ENCODE measurements at regions not wholly inside any gene's neighbourhood (a gene's known extent, or its start where the extent isn't known, plus 50 kb on each side); places are given as distances from the start of the nearest gene placed in this dataset.
A peak's percentile ranks its signal among the peaks of the same experiment; 100 is the strongest.

GRCh38 chr2:63775191-63775590 lies 66.5 kb upstream of the UGP2 start:
- Histone ChIP-seq H3K27ac (no peak overlapping the region), H3K4me3 (no peak overlapping the region), H3K36me3 (no peaks in the 10 kb centered on the region), H3K27me3 (no peaks in the 10 kb centered on the region), H3K9me3 (no peaks in the 10 kb centered on the region), H3K4me1 (no peaks in the 10 kb centered on the region)
- no peak for TF ChIP-seq CTCF (IDR thresholded peaks at IDR 0.05)
- TF ChIP-seq POLR2A (IDR thresholded peaks at IDR 0.05), result no peak
- intact Hi-C loops (cut with DNase I), result no loop called here
- no peak for ATAC-seq
- no peak for DNase-seq
- 86% methylated on average over 1 of the region's 1 CpG for WGBS (ENCODE audit: insufficient coverage, low coverage, low lambda C conversion rate, missing lambda C conversion rate)

GRCh38 chr2:63776382-63776781 lies 65.3 kb upstream of the UGP2 start:
- intact Hi-C loops (cut with DNase I), result no loop called here
- Histone ChIP-seq H3K4me3 (no peak overlapping the region), H3K27ac (no peak overlapping the region), H3K27me3 (no peaks in the 10 kb centered on the region), H3K36me3 (no peaks in the 10 kb centered on the region), H3K9me3 (no peaks in the 10 kb centered on the region), H3K4me1 (no peaks in the 10 kb centered on the region)
- 81% methylated on average over 2 of the region's 2 CpGs for WGBS (ENCODE audit: insufficient coverage, low coverage, low lambda C conversion rate, missing lambda C conversion rate)
- no peak for TF ChIP-seq CTCF (IDR thresholded peaks at IDR 0.05)
- TF ChIP-seq POLR2A (IDR thresholded peaks at IDR 0.05), result no peak
- ATAC-seq (no peak), DNase-seq (no peak)

- no peak overlapping the region for H3K4me3 ChIP-seq
- ATAC-seq, result no peak
- intact Hi-C loops (cut with DNase I), result no loop called here
- no peaks in the 10 kb centered on the region for H3K27me3 ChIP-seq
- TF ChIP-seq POLR2A (IDR thresholded peaks at IDR 0.05) (no peak), CTCF (IDR thresholded peaks at IDR 0.05) (no peak)
- H3K36me3 ChIP-seq, result no peaks in the 10 kb centered on the region
- DNase-seq, result no peak
- no peaks in the 10 kb centered on the region for H3K4me1 ChIP-seq
- no peaks in the 10 kb centered on the region for H3K9me3 ChIP-seq
- H3K27ac ChIP-seq, result no peak overlapping the region
These were observed 63.9 kb upstream of the UGP2 start for GRCh38 chr2:63777816-63778215.

GRCh38 chr2:63778391-63778790 lies 63.3 kb upstream of the UGP2 start:
- no peak for TF ChIP-seq POLR2A (IDR thresholded peaks at IDR 0.05)
- no peak for TF ChIP-seq CTCF (IDR thresholded peaks at IDR 0.05)
- 67% methylated on average over 2 of the region's 2 CpGs for WGBS (ENCODE audit: insufficient coverage, low coverage, low lambda C conversion rate, missing lambda C conversion rate)
- Histone ChIP-seq H3K4me1 (no peaks in the 10 kb centered on the region), H3K4me3 (no peak overlapping the region), H3K27me3 (no peaks in the 10 kb centered on the region), H3K36me3 (no peaks in the 10 kb centered on the region), H3K27ac (no peak overlapping the region), H3K9me3 (no peaks in the 10 kb centered on the region)
- peak in 2 of 4 donors; percentile 23 to 36 for ATAC-seq
- intact Hi-C loops (cut with DNase I), result no loop called here
- DNase-seq, result no peak

GRCh38 chr2:63780518-63781155 lies 61.1 kb upstream of the UGP2 start:
- WGBS (ENCODE audit: insufficient coverage, low coverage, low lambda C conversion rate, missing lambda C conversion rate), result 36% methylated on average over 3 of the region's 3 CpGs
- Histone ChIP-seq H3K4me1 (no peaks in the 10 kb centered on the region), H3K27me3 (no peaks in the 10 kb centered on the region), H3K4me3 (no peak overlapping the region), H3K36me3 (no peaks in the 10 kb centered on the region), H3K9me3 (no peaks in the 10 kb centered on the region), H3K27ac (no peak overlapping the region)
- intact Hi-C loops (cut with DNase I), result no loop called here
- no peak for DNase-seq
- ATAC-seq, result no peak
- TF ChIP-seq POLR2A (IDR thresholded peaks at IDR 0.05) (no peak), CTCF (IDR thresholded peaks at IDR 0.05) (no peak)
